ENCODE measurements at regions not wholly inside any gene's neighbourhood (a gene's known extent, or its start where the extent isn't known, plus 50 kb on each side); places are given as distances from the start of the nearest gene placed in this dataset.

- TF ChIP-seq EZH2 (IDR thresholded peaks at IDR 0.05; ENCODE audit: low read length, unreplicated experiment) (no peak), EZH2phosphoT487 (IDR thresholded peaks at IDR 0.05; ENCODE audit: borderline replicate concordance, low read length) (no peak), CTCF (conservative IDR thresholded peaks at IDR 0.05; ENCODE audit: low read depth, low read length) (no peak)
- Histone ChIP-seq H3F3A (ENCODE audit: low read length, unreplicated experiment) (no peaks in the 10 kb centered on the region), H3K4me2 (ENCODE audit: low read length) (no peak overlapping the region), H3K4me3 (ENCODE audit: low read length) (no peak overlapping the region), H3K36me3 (ENCODE audit: low read depth, low read length) (peaks cover 3% of the 10 kb centered on the region; the same call in 1 of the 2 replicates), H3K27me3 (ENCODE audit: low read length) (no peaks in the 10 kb centered on the region), H3K79me2 (ENCODE audit: low read length) (no peaks in the 10 kb centered on the region), H3K9me2 (replicated peaks; ENCODE audit: low read length) (no peaks in the 10 kb centered on the region), H3K4me1 (ENCODE audit: insufficient read depth, low read length) (no peaks in the 10 kb centered on the region), H3K9me3 (ENCODE audit: low read length) (peaks cover 17% of the 10 kb centered on the region; the same call in 1 of the 2 replicates), H3K27ac (ENCODE audit: low read length) (no peak overlapping the region), H2AFZ (ENCODE audit: low read length) (no peak overlapping the region), H4K20me1 (ENCODE audit: low read length) (no peaks in the 10 kb centered on the region), H3K9ac (ENCODE audit: low read length) (no peak overlapping the region)
- BruUV-seq (replicated peaks): no TSS peak
- intact Hi-C loops (cut with micrococcal nuclease): no loop called here
- ChIA-PET CTCF (no interaction called here), POLR2A (ENCODE audit: unreplicated experiment) (no interaction called here)
- DNase-seq (no peak), ATAC-seq (no peak)
These were observed 445.4 kb downstream of the NBAS start for GRCh38 chr2:15115776-15116175.

GRCh38 chr2:15116830-15117229 is 444.3 kb downstream of the NBAS start:
- Histone ChIP-seq H2AFZ (ENCODE audit: low read length) (no peak overlapping the region), H3K9ac (ENCODE audit: low read length) (no peak overlapping the region), H3K27me3 (ENCODE audit: low read length) (no peaks in the 10 kb centered on the region), H3K9me3 (ENCODE audit: low read length) (peaks cover 12% of the 10 kb centered on the region; the same call in 1 of the 2 replicates), H3K27ac (ENCODE audit: low read length) (no peak overlapping the region), H4K20me1 (ENCODE audit: low read length) (no peaks in the 10 kb centered on the region), H3K4me3 (ENCODE audit: low read length) (no peak overlapping the region), H3K79me2 (ENCODE audit: low read length) (no peaks in the 10 kb centered on the region), H3K4me2 (ENCODE audit: low read length) (no peak overlapping the region), H3K4me1 (ENCODE audit: insufficient read depth, low read length) (no peaks in the 10 kb centered on the region), H3K36me3 (ENCODE audit: low read depth, low read length) (peaks cover 2% of the 10 kb centered on the region; the same call in 1 of the 2 replicates), H3K9me2 (replicated peaks; ENCODE audit: low read length) (no peaks in the 10 kb centered on the region), H3F3A (ENCODE audit: low read length, unreplicated experiment) (no peaks in the 10 kb centered on the region)
- DNase-seq (no peak), ATAC-seq (no peak)
- no TSS peak for BruUV-seq (replicated peaks)
- POLR2A ChIA-PET (ENCODE audit: unreplicated experiment): no interaction called here
- CTCF ChIA-PET: no interaction called here
- intact Hi-C loops (cut with micrococcal nuclease): no loop called here
- no peak for TF ChIP-seq EZH2 (IDR thresholded peaks at IDR 0.05; ENCODE audit: low read length, unreplicated experiment)
- TF ChIP-seq EZH2phosphoT487 (IDR thresholded peaks at IDR 0.05; ENCODE audit: borderline replicate concordance, low read length): no peak
- no peak for TF ChIP-seq CTCF (conservative IDR thresholded peaks at IDR 0.05; ENCODE audit: low read depth, low read length)

Data from PC-3 (cell line).